GM23338 (cell line): ENCODE measurements at regions not wholly inside any gene's neighbourhood (a gene's known extent, or its start where the extent isn't known, plus 50 kb on each side); places are given as distances from the start of the nearest gene placed in this dataset.

Source experiments
- ATAC-seq: fragments of 200-7000 bp; cut with Tn5 transposase; 3 replicates; pipeline ENCODE4 v1.9.1; 2020
- DNase-seq: peaks from one replicate; pipeline ENCODE4 v3.0.0-alpha.2; 2015; ENCODE audit warnings: low spot score
- H2AFZ ChIP-seq: fragments of 200-600 bp; sonication (generic); 2 replicates; pipeline ENCODE4 v1.8.0; 2016; ENCODE audit warnings: antibody characterized with exemption, mild to moderate bottlenecking, moderate library complexity
- H3F3A ChIP-seq: fragments of 200-600 bp; sonication (generic); replicated peaks from 2 replicates; pipeline ENCODE4 v1.8.0; 2017; ENCODE audit warnings: antibody characterized with exemption, mixed run types, low read depth
- H3K27ac ChIP-seq: fragments of 200-600 bp; sonication (generic); 2 replicates; pipeline ENCODE4 v1.6.1; 2016; ENCODE audit warnings: low read depth
- H3K27me3 ChIP-seq: fragments of 200-600 bp; sonication (generic); 2 replicates; pipeline ENCODE4 v1.8.0; 2016; ENCODE audit warnings: mild to moderate bottlenecking, mixed run types, moderate library complexity; ENCODE audit not compliant: insufficient read depth
- H3K36me3 ChIP-seq: fragments of 200-600 bp; sonication (generic); 2 replicates; pipeline ENCODE4 v1.8.0; 2016; ENCODE audit warnings: mild to moderate bottlenecking; ENCODE audit not compliant: insufficient read depth
- H3K4me1 ChIP-seq: fragments of 200-600 bp; sonication (generic); 2 replicates; pipeline ENCODE4 v1.8.0; 2016; ENCODE audit warnings: mild to moderate bottlenecking, moderate library complexity; ENCODE audit not compliant: insufficient read depth
- H3K4me2 ChIP-seq: fragments of 200-600 bp; sonication (generic); 2 replicates; pipeline ENCODE4 v1.7.1; 2017; ENCODE audit warnings: mixed run types
- H3K4me3 ChIP-seq: fragments of 200-600 bp; sonication (generic); 2 replicates; pipeline ENCODE4 v1.6.1; 2016; ENCODE audit warnings: mixed run types
- H3K79me2 ChIP-seq: fragments of 200-600 bp; sonication (generic); replicated peaks from 2 replicates; pipeline ENCODE4 v1.8.0; 2017; ENCODE audit warnings: mild to moderate bottlenecking; ENCODE audit not compliant: insufficient read depth
- H3K9me2 ChIP-seq: fragments of 200-600 bp; sonication (generic); 2 replicates; pipeline ENCODE4 v1.8.0; 2017; ENCODE audit not compliant: insufficient read depth
- H4K20me1 ChIP-seq: fragments of 200-600 bp; sonication (generic); replicated peaks from 2 replicates; pipeline ENCODE4 v1.8.0; 2017; ENCODE audit warnings: mild to moderate bottlenecking; ENCODE audit not compliant: insufficient read depth
- H3K27ac Mint-ChIP-seq: 2 replicates; pipeline ENCODE4 v1.8.0; 2020; ENCODE audit warnings: inconsistent platforms, mild to moderate bottlenecking, moderate library complexity, mixed read lengths
- H3K27me3 Mint-ChIP-seq: 3 replicates; pipeline ENCODE4 v1.8.0; 2022; ENCODE audit warnings: low read depth, mild to moderate bottlenecking, moderate library complexity, mixed read lengths, inconsistent platforms; ENCODE audit not compliant: insufficient read depth, poor library complexity
- H3K36me3 Mint-ChIP-seq: 3 replicates; pipeline ENCODE4 v1.8.0; 2021; ENCODE audit warnings: low read depth, mild to moderate bottlenecking, inconsistent platforms, moderate library complexity, mixed read lengths
- H3K4me1 Mint-ChIP-seq: 3 replicates; pipeline ENCODE4 v1.8.0; 2020; ENCODE audit warnings: mild to moderate bottlenecking, inconsistent platforms, mixed read lengths
- H3K4me3 Mint-ChIP-seq: 3 replicates; pipeline ENCODE4 v1.8.0; 2021; ENCODE audit warnings: moderate library complexity, mild to moderate bottlenecking, inconsistent platforms, mixed read lengths
- H3K9me3 Mint-ChIP-seq: 3 replicates; pipeline ENCODE4 v1.8.0; 2020; ENCODE audit warnings: moderate library complexity, mild to moderate bottlenecking, inconsistent platforms, mixed read lengths
- CREB1 ChIP-seq: fragments of 250-450 bp; sonication (Bioruptor Pico); IDR thresholded peaks from 2 replicates; pipeline ENCODE4 v1.5.0; 2020; ENCODE audit warnings: low read depth, mild to moderate bottlenecking, moderate library complexity
- EZH2 ChIP-seq: fragments of 200-600 bp; sonication (generic); IDR thresholded peaks from one replicate; pipeline ENCODE4 v1.8.0; 2017; ENCODE audit warnings: antibody characterized with exemption, mild to moderate bottlenecking, low read depth; ENCODE audit not compliant: unreplicated experiment
- EZH2phosphoT487 ChIP-seq: fragments of 200-600 bp; sonication (generic); IDR thresholded peaks from one replicate; pipeline ENCODE4 v1.8.1; 2018; ENCODE audit warnings: antibody characterized with exemption; ENCODE audit not compliant: unreplicated experiment
- JUNB ChIP-seq: IDR thresholded peaks from one replicate; pipeline ENCODE4 v1.6.1; 2016; ENCODE audit warnings: antibody characterized with exemption; ENCODE audit not compliant: unreplicated experiment
- NANOG ChIP-seq: IDR thresholded peaks from 2 replicates; pipeline ENCODE4 v1.6.1; 2016; ENCODE audit warnings: antibody characterized with exemption, borderline replicate concordance
- POLR2AphosphoS5 ChIP-seq: IDR thresholded peaks from 2 replicates; pipeline ENCODE4 v1.6.1; 2016; ENCODE audit warnings: antibody characterized with exemption, low read depth
- STAT1 ChIP-seq: IDR thresholded peaks from one replicate; pipeline ENCODE4 v1.6.1; 2016; ENCODE audit warnings: antibody characterized with exemption; ENCODE audit not compliant: unreplicated experiment
- ZNF114 ChIP-seq: fragments of 250-450 bp; sonication (Bioruptor Pico); IDR thresholded peaks from 2 replicates; pipeline ENCODE4 v1.5.0; 2020; ENCODE audit warnings: mild to moderate bottlenecking, moderate library complexity
- ZNF331 ChIP-seq: fragments of 250-450 bp; sonication (Bioruptor Pico); IDR thresholded peaks from 2 replicates; pipeline ENCODE4 v1.5.0; 2020; ENCODE audit warnings: low read depth, mild to moderate bottlenecking, moderate library complexity
- TF ChIP-seq, protein P1 (sequence below): IDR thresholded peaks from 2 replicates; pipeline ENCODE4 v1.6.1; 2016; ENCODE audit warnings: antibody characterized with exemption
- TF ChIP-seq, protein P2 (sequence below): fragments of 250-450 bp; sonication (Bioruptor Pico); IDR thresholded peaks from 2 replicates; pipeline ENCODE4 v1.5.0; 2020; ENCODE audit warnings: mild to moderate bottlenecking, moderate library complexity
- TF ChIP-seq, protein P3 (sequence below), 2 experiments: fragments of 200-600 bp in 1 of 2; sonication (generic) in 1 of 2; conservative IDR thresholded peaks; 2 replicates each; pipeline versions ENCODE4 v1.5.1 to v1.6.1; 2016 to 2017; ENCODE audit warnings: antibody characterized with exemption in 2 of 2, low read depth in 2 of 2, mild to moderate bottlenecking in 2 of 2, moderate library complexity in 1 of 2
- TF ChIP-seq, protein P4 (sequence below): IDR thresholded peaks from one replicate; pipeline ENCODE4 v1.6.1; 2018; ENCODE audit warnings: antibody characterized with exemption; ENCODE audit not compliant: unreplicated experiment

GRCh38 chr12:42763682-42764081 is 174.1 kb upstream of the PRICKLE1 start:
- no peaks in the 10 kb centered on the region for H3K36me3 ChIP-seq
- peaks cover 9% of the 10 kb centered on the region for H3K4me1 ChIP-seq
- Mint-ChIP-seq H3K4me3 (no peak overlapping the region), H3K27ac (no peak overlapping the region), H3K9me3 (no peaks in the 10 kb centered on the region), H3K36me3 (no peaks in the 10 kb centered on the region), H3K4me1 (peaks cover 16% of the 10 kb centered on the region), H3K27me3 (peaks cover 7% of the 10 kb centered on the region)
- H3F3A ChIP-seq: no peaks in the 10 kb centered on the region
- H3K79me2 ChIP-seq: no peaks in the 10 kb centered on the region
- H3K9me2 ChIP-seq: peaks cover 12% of the 10 kb centered on the region; the same call in 1 of the 2 replicates
- DNase-seq (no peak), ATAC-seq (no peak)
- TF ChIP-seq STAT1: no peak
- TF ChIP-seq, protein P1, sequence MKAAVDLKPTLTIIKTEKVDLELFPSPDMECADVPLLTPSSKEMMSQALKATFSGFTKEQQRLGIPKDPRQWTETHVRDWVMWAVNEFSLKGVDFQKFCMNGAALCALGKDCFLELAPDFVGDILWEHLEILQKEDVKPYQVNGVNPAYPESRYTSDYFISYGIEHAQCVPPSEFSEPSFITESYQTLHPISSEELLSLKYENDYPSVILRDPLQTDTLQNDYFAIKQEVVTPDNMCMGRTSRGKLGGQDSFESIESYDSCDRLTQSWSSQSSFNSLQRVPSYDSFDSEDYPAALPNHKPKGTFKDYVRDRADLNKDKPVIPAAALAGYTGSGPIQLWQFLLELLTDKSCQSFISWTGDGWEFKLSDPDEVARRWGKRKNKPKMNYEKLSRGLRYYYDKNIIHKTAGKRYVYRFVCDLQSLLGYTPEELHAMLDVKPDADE: no peak
- no peak for TF ChIP-seq CREB1 (CRISPR knock-in tag)
- no peak for TF ChIP-seq JUNB
- TF ChIP-seq NANOG: no peak
- TF ChIP-seq ZNF331 (CRISPR knock-in tag): no peak
- TF ChIP-seq EZH2phosphoT487: no peak
- TF ChIP-seq, protein P2, sequence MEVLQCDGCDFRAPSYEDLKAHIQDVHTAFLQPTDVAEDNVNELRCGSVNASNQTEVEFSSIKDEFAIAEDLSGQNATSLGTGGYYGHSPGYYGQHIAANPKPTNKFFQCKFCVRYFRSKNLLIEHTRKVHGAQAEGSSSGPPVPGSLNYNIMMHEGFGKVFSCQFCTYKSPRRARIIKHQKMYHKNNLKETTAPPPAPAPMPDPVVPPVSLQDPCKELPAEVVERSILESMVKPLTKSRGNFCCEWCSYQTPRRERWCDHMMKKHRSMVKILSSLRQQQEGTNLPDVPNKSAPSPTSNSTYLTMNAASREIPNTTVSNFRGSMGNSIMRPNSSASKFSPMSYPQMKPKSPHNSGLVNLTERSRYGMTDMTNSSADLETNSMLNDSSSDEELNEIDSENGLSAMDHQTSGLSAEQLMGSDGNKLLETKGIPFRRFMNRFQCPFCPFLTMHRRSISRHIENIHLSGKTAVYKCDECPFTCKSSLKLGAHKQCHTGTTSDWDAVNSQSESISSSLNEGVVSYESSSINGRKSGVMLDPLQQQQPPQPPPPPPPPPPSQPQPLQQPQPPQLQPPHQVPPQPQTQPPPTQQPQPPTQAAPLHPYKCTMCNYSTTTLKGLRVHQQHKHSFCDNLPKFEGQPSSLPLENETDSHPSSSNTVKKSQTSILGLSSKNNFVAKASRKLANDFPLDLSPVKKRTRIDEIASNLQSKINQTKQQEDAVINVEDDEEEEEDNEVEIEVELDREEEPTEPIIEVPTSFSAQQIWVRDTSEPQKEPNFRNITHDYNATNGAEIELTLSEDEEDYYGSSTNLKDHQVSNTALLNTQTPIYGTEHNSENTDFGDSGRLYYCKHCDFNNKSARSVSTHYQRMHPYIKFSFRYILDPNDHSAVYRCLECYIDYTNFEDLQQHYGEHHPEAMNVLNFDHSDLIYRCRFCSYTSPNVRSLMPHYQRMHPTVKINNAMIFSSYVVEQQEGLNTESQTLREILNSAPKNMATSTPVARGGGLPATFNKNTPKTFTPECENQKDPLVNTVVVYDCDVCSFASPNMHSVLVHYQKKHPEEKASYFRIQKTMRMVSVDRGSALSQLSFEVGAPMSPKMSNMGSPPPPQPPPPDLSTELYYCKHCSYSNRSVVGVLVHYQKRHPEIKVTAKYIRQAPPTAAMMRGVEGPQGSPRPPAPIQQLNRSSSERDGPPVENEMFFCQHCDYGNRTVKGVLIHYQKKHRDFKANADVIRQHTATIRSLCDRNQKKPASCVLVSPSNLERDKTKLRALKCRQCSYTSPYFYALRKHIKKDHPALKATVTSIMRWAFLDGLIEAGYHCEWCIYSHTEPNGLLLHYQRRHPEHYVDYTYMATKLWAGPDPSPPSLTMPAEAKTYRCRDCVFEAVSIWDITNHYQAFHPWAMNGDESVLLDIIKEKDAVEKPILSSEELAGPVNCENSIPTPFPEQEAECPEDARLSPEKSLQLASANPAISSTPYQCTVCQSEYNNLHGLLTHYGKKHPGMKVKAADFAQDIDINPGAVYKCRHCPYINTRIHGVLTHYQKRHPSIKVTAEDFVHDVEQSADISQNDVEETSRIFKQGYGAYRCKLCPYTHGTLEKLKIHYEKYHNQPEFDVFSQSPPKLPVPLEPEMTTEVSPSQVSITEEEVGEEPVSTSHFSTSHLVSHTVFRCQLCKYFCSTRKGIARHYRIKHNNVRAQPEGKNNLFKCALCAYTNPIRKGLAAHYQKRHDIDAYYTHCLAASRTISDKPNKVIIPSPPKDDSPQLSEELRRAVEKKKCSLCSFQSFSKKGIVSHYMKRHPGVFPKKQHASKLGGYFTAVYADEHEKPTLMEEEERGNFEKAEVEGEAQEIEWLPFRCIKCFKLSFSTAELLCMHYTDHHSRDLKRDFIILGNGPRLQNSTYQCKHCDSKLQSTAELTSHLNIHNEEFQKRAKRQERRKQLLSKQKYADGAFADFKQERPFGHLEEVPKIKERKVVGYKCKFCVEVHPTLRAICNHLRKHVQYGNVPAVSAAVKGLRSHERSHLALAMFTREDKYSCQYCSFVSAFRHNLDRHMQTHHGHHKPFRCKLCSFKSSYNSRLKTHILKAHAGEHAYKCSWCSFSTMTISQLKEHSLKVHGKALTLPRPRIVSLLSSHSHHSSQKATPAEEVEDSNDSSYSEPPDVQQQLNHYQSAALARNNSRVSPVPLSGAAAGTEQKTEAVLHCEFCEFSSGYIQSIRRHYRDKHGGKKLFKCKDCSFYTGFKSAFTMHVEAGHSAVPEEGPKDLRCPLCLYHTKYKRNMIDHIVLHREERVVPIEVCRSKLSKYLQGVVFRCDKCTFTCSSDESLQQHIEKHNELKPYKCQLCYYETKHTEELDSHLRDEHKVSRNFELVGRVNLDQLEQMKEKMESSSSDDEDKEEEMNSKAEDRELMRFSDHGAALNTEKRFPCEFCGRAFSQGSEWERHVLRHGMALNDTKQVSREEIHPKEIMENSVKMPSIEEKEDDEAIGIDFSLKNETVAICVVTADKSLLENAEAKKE (CRISPR knock-in tag): no peak
- TF ChIP-seq, protein P3, sequence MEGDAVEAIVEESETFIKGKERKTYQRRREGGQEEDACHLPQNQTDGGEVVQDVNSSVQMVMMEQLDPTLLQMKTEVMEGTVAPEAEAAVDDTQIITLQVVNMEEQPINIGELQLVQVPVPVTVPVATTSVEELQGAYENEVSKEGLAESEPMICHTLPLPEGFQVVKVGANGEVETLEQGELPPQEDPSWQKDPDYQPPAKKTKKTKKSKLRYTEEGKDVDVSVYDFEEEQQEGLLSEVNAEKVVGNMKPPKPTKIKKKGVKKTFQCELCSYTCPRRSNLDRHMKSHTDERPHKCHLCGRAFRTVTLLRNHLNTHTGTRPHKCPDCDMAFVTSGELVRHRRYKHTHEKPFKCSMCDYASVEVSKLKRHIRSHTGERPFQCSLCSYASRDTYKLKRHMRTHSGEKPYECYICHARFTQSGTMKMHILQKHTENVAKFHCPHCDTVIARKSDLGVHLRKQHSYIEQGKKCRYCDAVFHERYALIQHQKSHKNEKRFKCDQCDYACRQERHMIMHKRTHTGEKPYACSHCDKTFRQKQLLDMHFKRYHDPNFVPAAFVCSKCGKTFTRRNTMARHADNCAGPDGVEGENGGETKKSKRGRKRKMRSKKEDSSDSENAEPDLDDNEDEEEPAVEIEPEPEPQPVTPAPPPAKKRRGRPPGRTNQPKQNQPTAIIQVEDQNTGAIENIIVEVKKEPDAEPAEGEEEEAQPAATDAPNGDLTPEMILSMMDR (conservative IDR thresholded peaks at IDR 0.05; ENCODE audit: low read depth in 2 of 2): no peak
- TF ChIP-seq ZNF114 (CRISPR knock-in tag): no peak
- TF ChIP-seq, protein P4, sequence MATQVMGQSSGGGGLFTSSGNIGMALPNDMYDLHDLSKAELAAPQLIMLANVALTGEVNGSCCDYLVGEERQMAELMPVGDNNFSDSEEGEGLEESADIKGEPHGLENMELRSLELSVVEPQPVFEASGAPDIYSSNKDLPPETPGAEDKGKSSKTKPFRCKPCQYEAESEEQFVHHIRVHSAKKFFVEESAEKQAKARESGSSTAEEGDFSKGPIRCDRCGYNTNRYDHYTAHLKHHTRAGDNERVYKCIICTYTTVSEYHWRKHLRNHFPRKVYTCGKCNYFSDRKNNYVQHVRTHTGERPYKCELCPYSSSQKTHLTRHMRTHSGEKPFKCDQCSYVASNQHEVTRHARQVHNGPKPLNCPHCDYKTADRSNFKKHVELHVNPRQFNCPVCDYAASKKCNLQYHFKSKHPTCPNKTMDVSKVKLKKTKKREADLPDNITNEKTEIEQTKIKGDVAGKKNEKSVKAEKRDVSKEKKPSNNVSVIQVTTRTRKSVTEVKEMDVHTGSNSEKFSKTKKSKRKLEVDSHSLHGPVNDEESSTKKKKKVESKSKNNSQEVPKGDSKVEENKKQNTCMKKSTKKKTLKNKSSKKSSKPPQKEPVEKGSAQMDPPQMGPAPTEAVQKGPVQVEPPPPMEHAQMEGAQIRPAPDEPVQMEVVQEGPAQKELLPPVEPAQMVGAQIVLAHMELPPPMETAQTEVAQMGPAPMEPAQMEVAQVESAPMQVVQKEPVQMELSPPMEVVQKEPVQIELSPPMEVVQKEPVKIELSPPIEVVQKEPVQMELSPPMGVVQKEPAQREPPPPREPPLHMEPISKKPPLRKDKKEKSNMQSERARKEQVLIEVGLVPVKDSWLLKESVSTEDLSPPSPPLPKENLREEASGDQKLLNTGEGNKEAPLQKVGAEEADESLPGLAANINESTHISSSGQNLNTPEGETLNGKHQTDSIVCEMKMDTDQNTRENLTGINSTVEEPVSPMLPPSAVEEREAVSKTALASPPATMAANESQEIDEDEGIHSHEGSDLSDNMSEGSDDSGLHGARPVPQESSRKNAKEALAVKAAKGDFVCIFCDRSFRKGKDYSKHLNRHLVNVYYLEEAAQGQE: no peak
- TF ChIP-seq POLR2AphosphoS5: no peak
- no peak for TF ChIP-seq EZH2
- no peaks in the 10 kb centered on the region for H3K27me3 ChIP-seq
- no peak overlapping the region for H3K4me2 ChIP-seq
- H4K20me1 ChIP-seq: no peaks in the 10 kb centered on the region
- no peak overlapping the region for H3K4me3 ChIP-seq
- no peak overlapping the region for H2AFZ ChIP-seq
- no peak overlapping the region for H3K27ac ChIP-seq
